Fibroblast of lung (primary cell): ENCODE measurements at regions not wholly inside any gene's neighbourhood (a gene's known extent, or its start where the extent isn't known, plus 50 kb on each side); places are given as distances from the start of the nearest gene placed in this dataset.

Experiments
- DNase-seq, 2 donors: peaks; one replicate each; pipeline versions ENCODE4 v3.0.0 to v3.0.0-alpha.2; 2010; ENCODE audit warnings: low read depth in 2 of 2
- H2AFZ ChIP-seq: 2 replicates; pipeline ENCODE4 v1.5.1; 2012; ENCODE audit warnings: low read length, control low read depth, inconsistent platforms
- H3K27ac ChIP-seq: 2 replicates; pipeline ENCODE4 v1.5.1; 2011; ENCODE audit warnings: low read length, control low read depth; ENCODE audit not compliant: insufficient read depth
- H3K27me3 ChIP-seq: 2 replicates; pipeline ENCODE4 v1.5.1; 2011; ENCODE audit warnings: mild to moderate bottlenecking, low read length; ENCODE audit not compliant: control insufficient read depth, insufficient read depth
- H3K36me3 ChIP-seq: 2 replicates; pipeline ENCODE4 v1.5.1; 2011; ENCODE audit warnings: low read length; ENCODE audit not compliant: control insufficient read depth, insufficient read depth
- H3K4me1 ChIP-seq: 2 replicates; pipeline ENCODE4 v1.5.1; 2011; ENCODE audit warnings: low read length; ENCODE audit not compliant: control insufficient read depth, insufficient read depth; ENCODE audit errors: extremely low read depth
- H3K4me2 ChIP-seq: 2 replicates; pipeline ENCODE4 v1.5.1; 2011; ENCODE audit warnings: low read length, control low read depth; ENCODE audit not compliant: insufficient read depth; ENCODE audit errors: extremely low read depth
- H3K4me3 ChIP-seq, 4 experiments: fragments of 200-600 bp in 1 of 4; sonication (generic) in 1 of 4; replicated peaks in 1 of 4; 2 replicates each; pipeline ENCODE4 v1.5.1; 2011 to 2016; ENCODE audit warnings: low read length in 4 of 4, low read depth in 3 of 4, mild to moderate bottlenecking in 3 of 4, control low read depth in 2 of 4, inconsistent platforms in 1 of 4, mixed read lengths in 1 of 4; ENCODE audit not compliant: insufficient read depth in 1 of 4; ENCODE audit errors: control extremely low read depth in 1 of 4
- H3K79me2 ChIP-seq: 2 replicates; pipeline ENCODE4 v1.5.1; 2012; ENCODE audit warnings: mild to moderate bottlenecking, low read length, inconsistent platforms; ENCODE audit not compliant: control insufficient read depth, insufficient read depth
- H3K9ac ChIP-seq: 2 replicates; pipeline ENCODE4 v1.5.1; 2011; ENCODE audit warnings: mild to moderate bottlenecking, low read length, control low read depth; ENCODE audit not compliant: insufficient read depth
- H3K9me3 ChIP-seq: 2 replicates; pipeline ENCODE4 v1.5.1; 2012; ENCODE audit warnings: low read depth, low read length; ENCODE audit not compliant: control insufficient read depth, insufficient read depth
- H4K20me1 ChIP-seq: 2 replicates; pipeline ENCODE4 v1.5.1; 2011; ENCODE audit warnings: low read length; ENCODE audit not compliant: control insufficient read depth, insufficient read depth; ENCODE audit errors: extremely low read depth
- EZH2 ChIP-seq: IDR thresholded peaks from 2 replicates; pipeline ENCODE4 v1.5.1; 2012; ENCODE audit warnings: low read length, control low read depth, mild to moderate bottlenecking; ENCODE audit errors: missing control alignments
- TF ChIP-seq, protein P1 (sequence below), 2 donors: IDR thresholded peaks in 1 of 2; conservative IDR thresholded peaks in 1 of 2; 1 replicate in 1 of 2; 2 replicates in 1 of 2; pipeline ENCODE4 v1.5.1; 2011 to 2012; ENCODE audit warnings: low read length in 2 of 2, control low read depth in 1 of 2, inconsistent platforms in 1 of 2, low read depth in 1 of 2, mild to moderate bottlenecking in 1 of 2

DNA sequence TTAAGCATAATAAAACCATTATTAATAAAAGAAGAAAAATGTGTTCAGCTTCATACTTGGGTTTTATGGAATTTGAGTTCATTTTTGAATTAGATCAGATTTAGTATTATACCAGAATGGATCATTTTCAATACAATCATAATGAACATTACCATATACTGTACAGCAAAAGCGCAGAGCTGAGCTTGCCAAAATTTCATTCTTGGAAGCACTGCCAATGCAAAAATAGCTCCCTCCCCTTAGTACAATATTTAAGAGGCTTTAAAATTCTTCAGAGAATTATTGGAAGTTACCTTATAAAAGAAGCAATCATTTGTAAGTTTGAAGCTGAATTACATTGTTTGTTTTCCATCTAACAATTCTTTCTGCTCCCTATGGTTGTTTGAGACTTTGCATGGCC, 938.1 kb upstream of the SLC39A10 start:
- Histone ChIP-seq H2AFZ (no peak overlapping the region), H3K79me2 (no peaks in the 10 kb centered on the region), H3K4me3 (no peak overlapping the region), H3K27me3 (no peaks in the 10 kb centered on the region), H3K27ac (no peak overlapping the region), H3K9me3 (no peaks in the 10 kb centered on the region), H4K20me1 (no peaks in the 10 kb centered on the region), H3K4me1 (no peaks in the 10 kb centered on the region), H3K4me2 (no peak overlapping the region), H3K9ac (no peak overlapping the region), H3K36me3 (no peaks in the 10 kb centered on the region)
- DNase-seq: no peak
- TF ChIP-seq, protein P1, sequence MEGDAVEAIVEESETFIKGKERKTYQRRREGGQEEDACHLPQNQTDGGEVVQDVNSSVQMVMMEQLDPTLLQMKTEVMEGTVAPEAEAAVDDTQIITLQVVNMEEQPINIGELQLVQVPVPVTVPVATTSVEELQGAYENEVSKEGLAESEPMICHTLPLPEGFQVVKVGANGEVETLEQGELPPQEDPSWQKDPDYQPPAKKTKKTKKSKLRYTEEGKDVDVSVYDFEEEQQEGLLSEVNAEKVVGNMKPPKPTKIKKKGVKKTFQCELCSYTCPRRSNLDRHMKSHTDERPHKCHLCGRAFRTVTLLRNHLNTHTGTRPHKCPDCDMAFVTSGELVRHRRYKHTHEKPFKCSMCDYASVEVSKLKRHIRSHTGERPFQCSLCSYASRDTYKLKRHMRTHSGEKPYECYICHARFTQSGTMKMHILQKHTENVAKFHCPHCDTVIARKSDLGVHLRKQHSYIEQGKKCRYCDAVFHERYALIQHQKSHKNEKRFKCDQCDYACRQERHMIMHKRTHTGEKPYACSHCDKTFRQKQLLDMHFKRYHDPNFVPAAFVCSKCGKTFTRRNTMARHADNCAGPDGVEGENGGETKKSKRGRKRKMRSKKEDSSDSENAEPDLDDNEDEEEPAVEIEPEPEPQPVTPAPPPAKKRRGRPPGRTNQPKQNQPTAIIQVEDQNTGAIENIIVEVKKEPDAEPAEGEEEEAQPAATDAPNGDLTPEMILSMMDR (conservative IDR thresholded peaks at IDR 0.05 in 1 of 2, IDR thresholded peaks at IDR 0.05 in 1 of 2; ENCODE audit: low read depth in 1 of 2, low read length in 2 of 2): no peak
- no peak for TF ChIP-seq EZH2

DNA sequence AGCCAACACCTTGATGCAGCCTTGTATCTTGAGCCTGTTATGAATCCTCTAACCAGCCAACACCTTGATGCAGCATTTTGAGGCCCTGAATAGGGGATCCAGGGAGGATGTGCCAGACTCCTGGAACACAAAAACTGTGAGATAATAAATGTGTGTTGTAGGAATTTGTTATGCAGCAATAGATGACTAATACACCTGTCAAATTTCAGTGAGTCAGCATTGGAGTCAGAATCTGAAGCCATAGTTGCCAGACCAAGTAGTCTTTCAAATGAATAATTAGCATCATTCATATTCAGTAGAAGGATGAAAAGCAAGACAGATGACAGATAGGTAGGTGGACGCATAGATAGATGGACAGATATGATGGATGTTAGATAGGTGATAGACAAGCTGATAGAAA, 942.5 kb upstream of the SLC39A10 start:
- Histone ChIP-seq H3K79me2 (no peaks in the 10 kb centered on the region), H3K4me2 (no peak overlapping the region), H3K27me3 (no peaks in the 10 kb centered on the region), H4K20me1 (no peaks in the 10 kb centered on the region), H3K9me3 (no peaks in the 10 kb centered on the region), H3K4me3 (no peak overlapping the region), H3K9ac (no peak overlapping the region), H3K27ac (no peak overlapping the region), H3K4me1 (no peaks in the 10 kb centered on the region), H3K36me3 (no peaks in the 10 kb centered on the region), H2AFZ (no peak overlapping the region)
- TF ChIP-seq, protein P1 (conservative IDR thresholded peaks at IDR 0.05 in 1 of 2, IDR thresholded peaks at IDR 0.05 in 1 of 2; ENCODE audit: low read depth in 1 of 2, low read length in 2 of 2): no peak
- no peak for TF ChIP-seq EZH2
- no peak for DNase-seq

- H3K4me3 ChIP-seq: no peak overlapping the region
- DNase-seq: no peak
- no peaks in the 10 kb centered on the region for H3K36me3 ChIP-seq
- no peak overlapping the region for H3K4me2 ChIP-seq
- no peak overlapping the region for H3K9ac ChIP-seq
- no peaks in the 10 kb centered on the region for H3K27me3 ChIP-seq
- H2AFZ ChIP-seq: no peak overlapping the region
- TF ChIP-seq, protein P1 (conservative IDR thresholded peaks at IDR 0.05 in 1 of 2, IDR thresholded peaks at IDR 0.05 in 1 of 2; ENCODE audit: low read depth in 1 of 2, low read length in 2 of 2): no peak
- TF ChIP-seq EZH2: no peak
- H3K9me3 ChIP-seq: no peaks in the 10 kb centered on the region
- H3K4me1 ChIP-seq: no peaks in the 10 kb centered on the region
- no peaks in the 10 kb centered on the region for H3K79me2 ChIP-seq
- no peaks in the 10 kb centered on the region for H4K20me1 ChIP-seq
- no peak overlapping the region for H3K27ac ChIP-seq
Observed at GRCh38 chr2:194709840-194710239, 947.2 kb upstream of the SLC39A10 start.
